ENCODE measurements at regions not wholly inside any gene's neighbourhood (a gene's known extent, or its start where the extent isn't known, plus 50 kb on each side); places are given as distances from the start of the nearest gene placed in this dataset.

GRCh38 chr21:27290028-27290427 lies 323.1 kb upstream of the ADAMTS5 start:
- FAIRE-seq: no peak
- H3K27me3 ChIP-seq (ENCODE audit: control insufficient read depth in 3 of 3, insufficient read depth in 3 of 3, low read length in 3 of 3): no peaks in the 10 kb centered on the region
- 9 to 33% (median 17%) methylated on average over 3 of the region's 3 CpGs for WGBS, 3 donors

GRCh38 chr21:27286760-27287159 lies 319.9 kb upstream of the ADAMTS5 start:
- no peaks in the 10 kb centered on the region for H3K9me3 ChIP-seq (ENCODE audit: control insufficient read depth in 2 of 2, insufficient read depth in 1 of 2, low read depth in 1 of 2, low read length in 1 of 2)
- FAIRE-seq (no peak), DNase-seq (no peak)
- H3K27me3 ChIP-seq (ENCODE audit: control insufficient read depth in 3 of 3, insufficient read depth in 3 of 3, low read length in 3 of 3): no peaks in the 10 kb centered on the region
- H3K4me1 ChIP-seq (ENCODE audit: control insufficient read depth in 3 of 3, insufficient read depth in 2 of 3, low read depth in 1 of 3, low read length in 2 of 3): no peaks in the 10 kb centered on the region
- no peak overlapping the region for H3K4me3 ChIP-seq (ENCODE audit: low read depth in 1 of 3, low read length in 3 of 3)
- no peak overlapping the region for H3K27ac ChIP-seq (ENCODE audit: low read depth in 1 of 3, low read length in 2 of 3)
- no peaks in the 10 kb centered on the region for H3K36me3 ChIP-seq (ENCODE audit: control insufficient read depth in 3 of 3, insufficient read depth in 2 of 3, low read depth in 1 of 3, low read length in 3 of 3)

More at GRCh38 chr21:27290028-27290427, 323.1 kb upstream of the ADAMTS5 start:
- Histone ChIP-seq H3K9me3 (ENCODE audit: control insufficient read depth in 2 of 2, insufficient read depth in 1 of 2, low read depth in 1 of 2, low read length in 1 of 2) (no peaks in the 10 kb centered on the region), H3K4me3 (ENCODE audit: low read depth in 1 of 3, low read length in 3 of 3) (no peak overlapping the region), H3K27ac (ENCODE audit: low read depth in 1 of 3, low read length in 2 of 3) (no peak overlapping the region), H3K4me1 (ENCODE audit: control insufficient read depth in 3 of 3, insufficient read depth in 2 of 3, low read depth in 1 of 3, low read length in 2 of 3) (no peaks in the 10 kb centered on the region), H3K36me3 (ENCODE audit: control insufficient read depth in 3 of 3, insufficient read depth in 2 of 3, low read depth in 1 of 3, low read length in 3 of 3) (no peaks in the 10 kb centered on the region)
- no peak for DNase-seq

- FAIRE-seq: no peak
- no peaks in the 10 kb centered on the region for H3K9me3 ChIP-seq (ENCODE audit: control insufficient read depth in 2 of 2, insufficient read depth in 1 of 2, low read depth in 1 of 2, low read length in 1 of 2)
- H3K4me3 ChIP-seq (ENCODE audit: low read depth in 1 of 3, low read length in 3 of 3): no peak overlapping the region
- no peak overlapping the region for H3K27ac ChIP-seq (ENCODE audit: low read depth in 1 of 3, low read length in 2 of 3)
- H3K27me3 ChIP-seq (ENCODE audit: control insufficient read depth in 3 of 3, insufficient read depth in 3 of 3, low read length in 3 of 3): no peaks in the 10 kb centered on the region
- no peak for DNase-seq
- H3K36me3 ChIP-seq (ENCODE audit: control insufficient read depth in 3 of 3, insufficient read depth in 2 of 3, low read depth in 1 of 3, low read length in 3 of 3): no peaks in the 10 kb centered on the region
- H3K4me1 ChIP-seq (ENCODE audit: control insufficient read depth in 3 of 3, insufficient read depth in 2 of 3, low read depth in 1 of 3, low read length in 2 of 3): no peaks in the 10 kb centered on the region
Measured at GRCh38 chr21:27277110-27277509, 310.2 kb upstream of the ADAMTS5 start.

DNA sequence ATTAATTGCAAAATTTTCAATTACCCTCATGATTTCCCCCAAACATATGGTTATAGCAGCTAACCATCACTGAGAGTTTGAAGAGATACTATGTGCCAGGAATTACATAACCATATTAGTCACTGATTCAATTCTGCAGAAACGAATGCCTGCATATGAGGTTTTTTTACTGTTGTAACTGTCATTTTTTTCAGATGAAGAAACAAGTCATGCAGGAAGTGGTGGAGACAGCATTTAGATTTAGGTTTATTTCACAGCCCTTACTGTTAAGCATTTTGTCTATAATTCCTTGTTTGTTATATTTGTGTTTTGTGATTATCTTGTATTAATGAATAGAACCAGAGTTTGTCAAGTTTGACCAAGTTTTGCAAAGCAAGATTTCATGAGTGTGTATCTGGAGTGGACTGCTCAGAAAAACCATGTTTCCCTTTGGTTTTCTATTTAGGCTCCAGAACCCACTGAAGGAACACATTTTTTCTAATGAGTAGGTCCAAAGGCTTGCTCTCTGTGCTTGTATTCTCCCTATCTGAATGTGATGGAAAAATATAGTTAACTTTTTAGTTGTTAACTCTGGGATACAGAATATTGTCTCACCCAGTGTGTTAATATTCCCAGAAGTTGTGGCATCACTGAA lies 308.5 kb upstream of the ADAMTS5 start:
- no peak overlapping the region for H3K27ac ChIP-seq (ENCODE audit: low read depth in 1 of 3, low read length in 2 of 3)
- H3K27me3 ChIP-seq (ENCODE audit: control insufficient read depth in 3 of 3, insufficient read depth in 3 of 3, low read length in 3 of 3): no peaks in the 10 kb centered on the region
- H3K4me3 ChIP-seq (ENCODE audit: low read depth in 1 of 3, low read length in 3 of 3): no peak overlapping the region
- no peaks in the 10 kb centered on the region for H3K9me3 ChIP-seq (ENCODE audit: control insufficient read depth in 2 of 2, insufficient read depth in 1 of 2, low read depth in 1 of 2, low read length in 1 of 2)
- no peaks in the 10 kb centered on the region for H3K36me3 ChIP-seq (ENCODE audit: control insufficient read depth in 3 of 3, insufficient read depth in 2 of 3, low read depth in 1 of 3, low read length in 3 of 3)
- FAIRE-seq (no peak), DNase-seq (no peak)
- 17 to 19% (median 18%) methylated on average over 1 of the region's 1 CpG for WGBS, 3 donors
- no peaks in the 10 kb centered on the region for H3K4me1 ChIP-seq (ENCODE audit: control insufficient read depth in 3 of 3, insufficient read depth in 2 of 3, low read depth in 1 of 3, low read length in 2 of 3)

GRCh38 chr21:27269644-27270043 lies 302.8 kb upstream of the ADAMTS5 start:
- DNase-seq (no peak), FAIRE-seq (no peak)
- Histone ChIP-seq H3K27me3 (ENCODE audit: control insufficient read depth in 3 of 3, insufficient read depth in 3 of 3, low read length in 3 of 3) (no peaks in the 10 kb centered on the region), H3K9me3 (ENCODE audit: control insufficient read depth in 2 of 2, insufficient read depth in 1 of 2, low read depth in 1 of 2, low read length in 1 of 2) (no peaks in the 10 kb centered on the region), H3K4me1 (ENCODE audit: control insufficient read depth in 3 of 3, insufficient read depth in 2 of 3, low read depth in 1 of 3, low read length in 2 of 3) (no peaks in the 10 kb centered on the region), H3K27ac (ENCODE audit: low read depth in 1 of 3, low read length in 2 of 3) (no peak overlapping the region), H3K4me3 (ENCODE audit: low read depth in 1 of 3, low read length in 3 of 3) (no peak overlapping the region), H3K36me3 (ENCODE audit: control insufficient read depth in 3 of 3, insufficient read depth in 2 of 3, low read depth in 1 of 3, low read length in 3 of 3) (no peaks in the 10 kb centered on the region)

DNA sequence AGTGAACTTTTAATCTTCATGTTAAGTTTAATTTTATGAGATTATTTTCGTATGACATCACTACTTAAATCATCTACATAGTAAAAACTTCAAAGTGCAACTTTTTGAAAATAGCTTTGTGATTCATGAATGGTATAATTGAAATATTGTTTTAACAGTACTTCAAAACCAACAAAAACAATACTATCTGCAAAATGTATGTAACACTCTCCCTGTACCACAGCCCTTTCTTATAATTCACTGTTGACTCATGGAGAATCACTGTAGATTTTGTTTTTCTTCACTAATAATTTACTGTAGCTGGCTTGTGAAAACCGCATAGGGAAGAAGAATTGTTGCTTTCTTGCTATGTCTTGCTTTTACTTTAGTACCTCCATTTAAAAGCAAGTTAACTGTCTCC lies 301.4 kb upstream of the ADAMTS5 start:
- WGBS, 3 donors: 56 to 61% (median 57%) methylated on average over 2 of the region's 2 CpGs
- no peak overlapping the region for H3K4me3 ChIP-seq (ENCODE audit: low read depth in 1 of 3, low read length in 3 of 3)
- H3K27ac ChIP-seq (ENCODE audit: low read depth in 1 of 3, low read length in 2 of 3): no peak overlapping the region
- DNase-seq: no peak
- no peaks in the 10 kb centered on the region for H3K27me3 ChIP-seq (ENCODE audit: control insufficient read depth in 3 of 3, insufficient read depth in 3 of 3, low read length in 3 of 3)
- no peaks in the 10 kb centered on the region for H3K4me1 ChIP-seq (ENCODE audit: control insufficient read depth in 3 of 3, insufficient read depth in 2 of 3, low read depth in 1 of 3, low read length in 2 of 3)
- FAIRE-seq: no peak
- H3K9me3 ChIP-seq (ENCODE audit: control insufficient read depth in 2 of 2, insufficient read depth in 1 of 2, low read depth in 1 of 2, low read length in 1 of 2): no peaks in the 10 kb centered on the region
- H3K36me3 ChIP-seq (ENCODE audit: control insufficient read depth in 3 of 3, insufficient read depth in 2 of 3, low read depth in 1 of 3, low read length in 3 of 3): no peaks in the 10 kb centered on the region

DNA sequence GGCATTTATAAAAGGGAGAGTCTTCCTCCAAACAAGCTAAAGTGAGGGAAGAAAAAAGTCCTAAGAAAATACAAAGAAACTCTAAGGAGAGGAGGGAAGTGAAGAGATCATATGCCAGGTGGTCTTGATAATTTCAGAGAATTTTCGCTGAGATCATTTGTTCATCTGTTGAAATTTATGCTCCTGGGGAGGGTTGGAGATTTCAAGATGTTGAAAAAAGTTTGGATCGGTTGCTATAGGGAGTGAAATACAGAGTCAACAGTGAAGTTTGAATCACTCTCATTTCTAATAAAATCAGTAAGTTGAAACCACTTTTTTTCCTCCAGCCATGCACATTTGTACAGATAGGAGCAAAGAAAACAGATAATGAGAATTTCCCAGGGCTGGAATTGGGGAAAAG lies 299.1 kb upstream of the ADAMTS5 start:
- no peaks in the 10 kb centered on the region for H3K9me3 ChIP-seq (ENCODE audit: control insufficient read depth in 2 of 2, insufficient read depth in 1 of 2, low read depth in 1 of 2, low read length in 1 of 2)
- DNase-seq (no peak), FAIRE-seq (no peak)
- no peak overlapping the region for H3K27ac ChIP-seq (ENCODE audit: low read depth in 1 of 3, low read length in 2 of 3)
- no peaks in the 10 kb centered on the region for H3K27me3 ChIP-seq (ENCODE audit: control insufficient read depth in 3 of 3, insufficient read depth in 3 of 3, low read length in 3 of 3)
- WGBS, 3 donors: 74 to 84% (median 77%) methylated on average over 2 of the region's 2 CpGs
- no peaks in the 10 kb centered on the region for H3K36me3 ChIP-seq (ENCODE audit: control insufficient read depth in 3 of 3, insufficient read depth in 2 of 3, low read depth in 1 of 3, low read length in 3 of 3)
- no peak overlapping the region for H3K4me3 ChIP-seq (ENCODE audit: low read depth in 1 of 3, low read length in 3 of 3)
- H3K4me1 ChIP-seq (ENCODE audit: control insufficient read depth in 3 of 3, insufficient read depth in 2 of 3, low read depth in 1 of 3, low read length in 2 of 3): no peaks in the 10 kb centered on the region

GRCh38 chr21:27265492-27265891 lies 298.6 kb upstream of the ADAMTS5 start:
- H3K4me1 ChIP-seq (ENCODE audit: control insufficient read depth in 3 of 3, insufficient read depth in 2 of 3, low read depth in 1 of 3, low read length in 2 of 3): no peaks in the 10 kb centered on the region
- WGBS, 3 donors: 74 to 94% (median 85%) methylated on average over 1 of the region's 1 CpG
- H3K36me3 ChIP-seq (ENCODE audit: control insufficient read depth in 3 of 3, insufficient read depth in 2 of 3, low read depth in 1 of 3, low read length in 3 of 3): no peaks in the 10 kb centered on the region
- H3K27ac ChIP-seq (ENCODE audit: low read depth in 1 of 3, low read length in 2 of 3): no peak overlapping the region
- H3K9me3 ChIP-seq (ENCODE audit: control insufficient read depth in 2 of 2, insufficient read depth in 1 of 2, low read depth in 1 of 2, low read length in 1 of 2): no peaks in the 10 kb centered on the region
- DNase-seq (no peak), FAIRE-seq (no peak)
- no peaks in the 10 kb centered on the region for H3K27me3 ChIP-seq (ENCODE audit: control insufficient read depth in 3 of 3, insufficient read depth in 3 of 3, low read length in 3 of 3)
- H3K4me3 ChIP-seq (ENCODE audit: low read depth in 1 of 3, low read length in 3 of 3): no peak overlapping the region

- Histone ChIP-seq H3K36me3 (ENCODE audit: control insufficient read depth in 3 of 3, insufficient read depth in 2 of 3, low read depth in 1 of 3, low read length in 3 of 3) (no peaks in the 10 kb centered on the region), H3K27ac (ENCODE audit: low read depth in 1 of 3, low read length in 2 of 3) (no peak overlapping the region), H3K27me3 (ENCODE audit: control insufficient read depth in 3 of 3, insufficient read depth in 3 of 3, low read length in 3 of 3) (no peaks in the 10 kb centered on the region), H3K4me3 (ENCODE audit: low read depth in 1 of 3, low read length in 3 of 3) (no peak overlapping the region), H3K4me1 (ENCODE audit: control insufficient read depth in 3 of 3, insufficient read depth in 2 of 3, low read depth in 1 of 3, low read length in 2 of 3) (no peaks in the 10 kb centered on the region), H3K9me3 (ENCODE audit: control insufficient read depth in 2 of 2, insufficient read depth in 1 of 2, low read depth in 1 of 2, low read length in 1 of 2) (no peaks in the 10 kb centered on the region)
- DNase-seq (no peak), FAIRE-seq (no peak)
- 88 to 89% (median 89%) methylated on average over 2 of the region's 2 CpGs for WGBS, 3 donors
Measured at GRCh38 chr21:27261676-27262075, 294.8 kb upstream of the ADAMTS5 start.
